Naive B cell (primary cell): ENCODE measurements at regions not wholly inside any gene's neighbourhood (a gene's known extent, or its start where the extent isn't known, plus 50 kb on each side); places are given as distances from the start of the nearest gene placed in this dataset.
"Not testable (repeated sequence)": the region's sequence is repeated elsewhere in the genome, so short reads cannot be mapped to it uniquely, and the experiment has no call there.

Experiments
- ATAC-seq, 2 donors: fragments of 150-1000 bp; cut with Tn5 transposase; 2 replicates each; pipeline ENCODE4 v1.10.0; 2021; ENCODE audit warnings: low read depth in 2 of 2, mild to moderate bottlenecking in 2 of 2, moderate library complexity in 2 of 2
- DNase-seq: peaks from one replicate; pipeline ENCODE4 v3.0.0; 2022
- H3K27ac Mint-ChIP-seq, 6 donors: one replicate each; pipeline ENCODE4 v1.8.0; 2020 to 2022; ENCODE audit warnings: mild to moderate bottlenecking in 6 of 6, mixed read lengths in 6 of 6, moderate library complexity in 5 of 6, inconsistent platforms in 2 of 6
- H3K27me3 Mint-ChIP-seq, 3 donors: one replicate each; pipeline ENCODE4 v1.8.0; 2021 to 2022; ENCODE audit warnings: mixed read lengths in 3 of 3, mild to moderate bottlenecking in 1 of 3
- H3K36me3 Mint-ChIP-seq, 2 donors: one replicate each; pipeline ENCODE4 v1.8.0; 2020 to 2022; ENCODE audit warnings: mixed read lengths in 2 of 2, inconsistent platforms in 1 of 2, mild to moderate bottlenecking in 1 of 2
- H3K4me1 Mint-ChIP-seq, 3 donors: one replicate each; pipeline ENCODE4 v1.8.0; 2020 to 2022; ENCODE audit warnings: mixed read lengths in 3 of 3, inconsistent platforms in 1 of 3, mild to moderate bottlenecking in 1 of 3, moderate library complexity in 1 of 3
- H3K4me3 Mint-ChIP-seq, 8 donors: one replicate each; pipeline ENCODE4 v1.8.0; 2020 to 2022; ENCODE audit warnings: mild to moderate bottlenecking in 8 of 8, mixed read lengths in 8 of 8, moderate library complexity in 8 of 8, inconsistent platforms in 2 of 8
- H3K9me3 Mint-ChIP-seq, 7 donors: one replicate each; pipeline ENCODE4 v1.8.0; 2020 to 2022; ENCODE audit warnings: mixed read lengths in 7 of 7, mild to moderate bottlenecking in 5 of 7, inconsistent platforms in 2 of 7, moderate library complexity in 1 of 7

DNA sequence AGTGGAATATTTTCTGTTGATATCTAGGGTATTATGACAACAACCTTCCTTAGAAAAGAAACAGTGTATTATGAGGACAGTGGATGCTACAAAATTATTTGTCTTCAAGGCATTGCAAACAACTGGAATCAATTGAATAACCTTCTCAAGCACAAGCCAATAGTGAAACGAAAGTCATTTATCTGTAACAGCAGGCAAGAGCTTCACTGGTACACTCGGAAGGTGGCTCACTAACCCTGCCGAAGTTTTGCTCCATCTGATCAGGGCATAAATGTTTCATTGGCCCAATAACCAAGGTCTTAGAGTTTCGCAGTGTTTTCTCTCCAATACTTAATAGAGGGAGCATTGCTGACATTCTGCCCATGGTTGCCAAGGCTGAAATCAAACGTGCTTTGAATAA is 5278.7 kb upstream of the TPTE start:
- not testable (repeated sequence) for H3K36me3 Mint-ChIP-seq, ATAC-seq, DNase-seq, H3K27me3 Mint-ChIP-seq, H3K4me3 Mint-ChIP-seq, H3K4me1 Mint-ChIP-seq, H3K27ac Mint-ChIP-seq
- peaks cover 22 to 65% (median 38%) of the 10 kb centered on the region in 7 donors for H3K9me3 Mint-ChIP-seq

DNA sequence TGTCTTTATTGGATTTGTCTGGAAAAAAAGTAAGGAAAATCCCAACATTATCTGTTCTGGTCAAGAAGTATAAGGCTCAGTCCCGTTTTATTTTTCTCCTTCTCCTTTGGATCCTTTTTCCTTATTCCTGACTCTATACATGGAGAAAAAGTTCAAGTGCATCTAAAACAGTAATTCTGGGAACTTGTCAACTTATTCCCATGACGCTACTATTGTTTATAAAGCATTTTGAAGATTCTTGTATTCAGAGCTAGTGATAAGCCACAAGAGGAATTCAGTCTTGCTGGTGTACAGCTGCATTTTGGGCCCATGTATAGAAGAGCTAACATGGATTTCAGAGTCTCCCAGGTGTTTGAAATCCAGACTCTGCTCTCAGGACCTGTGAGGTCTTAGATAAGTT is 5278.1 kb upstream of the TPTE start:
- not testable (repeated sequence) for H3K27ac Mint-ChIP-seq, DNase-seq, H3K4me3 Mint-ChIP-seq, ATAC-seq, H3K36me3 Mint-ChIP-seq, H3K4me1 Mint-ChIP-seq, H3K27me3 Mint-ChIP-seq
- H3K9me3 Mint-ChIP-seq = peaks cover 22 to 65% (median 38%) of the 10 kb centered on the region in 7 donors

DNA sequence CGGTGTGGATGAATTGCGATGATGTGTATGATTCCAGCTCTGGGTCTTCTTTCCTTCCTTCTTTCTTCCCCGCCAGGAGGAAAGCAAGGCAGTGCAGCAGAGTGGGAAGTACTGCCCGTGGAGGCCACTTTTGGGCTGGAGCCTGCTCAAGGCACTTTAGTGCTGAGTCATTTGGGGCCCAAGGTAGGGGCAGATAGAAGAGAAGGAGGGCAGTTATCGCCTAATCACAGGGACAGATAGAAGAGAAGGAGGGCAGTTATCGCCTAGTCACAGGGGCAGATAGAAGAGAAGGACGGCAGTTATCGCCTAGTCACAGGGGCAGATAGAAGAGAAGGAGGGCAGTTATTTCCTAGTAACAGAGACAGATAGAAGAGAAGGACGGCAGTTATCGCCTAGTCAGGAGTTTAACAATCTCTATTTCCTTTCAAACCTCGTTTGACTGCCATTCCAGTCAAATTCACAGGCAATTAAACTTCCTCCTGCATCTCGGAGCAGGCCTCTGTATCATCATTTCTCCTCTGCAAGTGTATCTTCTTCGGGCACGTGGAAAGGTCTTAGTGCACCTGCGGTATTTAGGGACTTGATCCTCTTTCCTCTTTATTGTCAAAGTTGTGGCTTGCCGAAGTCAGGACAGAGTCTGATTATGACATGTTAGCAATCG is 5277.5 kb upstream of the TPTE start:
- ATAC-seq, H3K27ac Mint-ChIP-seq, H3K4me1 Mint-ChIP-seq, H3K27me3 Mint-ChIP-seq, H3K36me3 Mint-ChIP-seq, DNase-seq, H3K4me3 Mint-ChIP-seq: not testable (repeated sequence)
- peaks cover 22 to 65% (median 39%) of the 10 kb centered on the region in 7 donors for H3K9me3 Mint-ChIP-seq

DNA sequence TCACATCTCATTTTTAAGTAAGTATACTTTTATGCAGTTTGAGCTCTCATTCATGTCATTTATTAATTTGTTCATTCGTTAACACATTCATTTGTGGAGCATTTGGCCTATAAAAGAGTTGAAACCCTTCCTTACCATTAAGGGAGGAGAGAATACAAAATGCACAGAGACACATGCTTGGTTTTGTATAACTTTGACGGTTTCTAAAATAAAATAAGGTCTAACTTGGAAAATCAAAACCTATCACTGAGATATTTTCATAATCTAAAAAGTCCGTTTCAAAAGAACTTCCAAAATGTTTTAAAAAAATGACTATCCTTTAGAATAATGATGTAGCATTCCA is 5277.0 kb upstream of the TPTE start:
- H3K27me3 Mint-ChIP-seq, H3K27ac Mint-ChIP-seq, H3K4me1 Mint-ChIP-seq, H3K4me3 Mint-ChIP-seq, DNase-seq, ATAC-seq, H3K36me3 Mint-ChIP-seq: not testable (repeated sequence)
- H3K9me3 Mint-ChIP-seq = peaks cover 20 to 62% (median 43%) of the 10 kb centered on the region in 7 donors

DNA sequence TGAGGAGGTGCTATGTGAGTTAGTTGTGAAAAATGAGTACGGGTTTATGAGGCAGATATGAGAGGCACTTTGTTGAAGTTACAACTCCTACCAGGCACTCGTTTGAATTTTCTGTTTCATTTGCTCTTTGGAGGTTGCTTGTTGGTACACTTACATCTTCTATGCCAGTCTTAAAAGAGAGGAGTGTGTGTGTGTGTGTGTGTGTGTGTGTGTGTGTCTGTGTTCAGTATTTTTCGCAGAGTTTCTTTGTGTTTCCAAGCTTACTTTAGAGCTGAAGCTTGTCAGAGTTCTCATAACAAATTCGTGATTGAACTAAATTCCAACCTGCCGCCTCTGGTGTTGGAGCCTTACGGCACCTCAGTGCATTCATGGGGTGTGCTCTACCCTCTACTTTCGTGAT is 5276.4 kb upstream of the TPTE start:
- not testable (repeated sequence) for H3K4me3 Mint-ChIP-seq, H3K4me1 Mint-ChIP-seq, H3K27me3 Mint-ChIP-seq, DNase-seq, H3K27ac Mint-ChIP-seq, H3K36me3 Mint-ChIP-seq, ATAC-seq
- peaks cover 18 to 57% (median 43%) of the 10 kb centered on the region in 7 donors for H3K9me3 Mint-ChIP-seq

DNA sequence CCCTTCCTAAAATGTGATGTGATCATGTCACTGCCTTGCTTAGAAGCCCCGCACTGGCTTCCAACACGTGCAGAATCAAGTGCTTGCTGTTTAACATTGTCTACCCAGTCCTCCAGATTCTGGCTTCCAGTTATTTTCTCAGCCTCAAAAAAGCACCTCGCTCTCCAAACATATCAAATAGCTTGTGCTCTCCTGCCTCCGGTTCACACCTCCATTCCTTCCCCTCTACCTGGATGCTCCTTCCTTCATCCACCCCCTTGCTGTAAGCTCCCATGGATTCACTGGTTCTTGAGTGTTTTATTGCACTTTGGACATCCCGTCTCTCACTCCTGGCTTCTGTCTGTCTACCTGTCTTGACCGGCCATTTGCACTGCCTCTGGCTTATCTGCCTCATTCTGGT is 5275.0 kb upstream of the TPTE start:
- DNase-seq, H3K4me3 Mint-ChIP-seq, H3K27me3 Mint-ChIP-seq, H3K36me3 Mint-ChIP-seq, H3K27ac Mint-ChIP-seq, H3K4me1 Mint-ChIP-seq, ATAC-seq: not testable (repeated sequence)
- H3K9me3 Mint-ChIP-seq = peaks cover 25 to 61% (median 51%) of the 10 kb centered on the region in 7 donors

DNA sequence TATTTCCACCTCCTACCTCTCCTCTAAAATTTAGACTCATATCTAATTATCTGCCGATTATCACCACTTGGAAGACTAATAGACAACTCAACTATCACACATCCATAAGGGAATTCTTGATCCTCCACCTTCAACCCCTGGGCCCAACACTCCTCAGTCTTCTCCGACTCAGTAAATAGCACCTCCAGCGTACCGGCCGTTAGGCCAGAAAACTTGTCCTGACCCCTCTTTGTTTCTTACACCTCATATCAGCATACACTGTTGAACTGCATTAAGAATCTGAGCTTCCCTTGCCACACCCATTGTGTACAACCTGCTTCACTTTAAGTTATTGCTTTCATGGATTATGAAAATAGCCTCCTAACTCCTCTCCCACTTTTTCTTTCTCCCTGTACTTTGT is 5274.0 kb upstream of the TPTE start:
- ATAC-seq, H3K27me3 Mint-ChIP-seq, H3K36me3 Mint-ChIP-seq, DNase-seq, H3K4me1 Mint-ChIP-seq, H3K4me3 Mint-ChIP-seq, H3K27ac Mint-ChIP-seq: not testable (repeated sequence)
- H3K9me3 Mint-ChIP-seq = peaks cover 28 to 62% (median 54%) of the 10 kb centered on the region in 7 donors

DNA sequence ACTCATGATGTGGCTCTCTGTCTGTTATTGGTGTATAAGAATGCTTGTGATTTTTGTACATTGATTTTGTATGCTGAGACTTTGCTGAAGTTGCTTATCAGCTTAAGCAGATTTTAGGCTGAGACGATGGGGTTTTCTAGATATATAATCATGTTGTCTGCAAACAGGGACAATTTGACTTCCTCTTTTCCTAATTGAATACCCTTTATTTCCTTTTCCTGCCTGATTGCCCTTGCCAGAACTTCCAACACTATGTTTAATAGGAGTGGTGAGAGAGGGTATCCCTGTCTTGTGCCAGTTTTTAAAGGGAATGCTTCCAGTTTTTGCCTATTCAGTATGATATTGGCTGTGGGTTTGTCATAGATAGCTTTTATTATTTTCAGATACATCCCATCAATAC is 5271.3 kb upstream of the TPTE start:
- not testable (repeated sequence) for DNase-seq, ATAC-seq, H3K27me3 Mint-ChIP-seq, H3K4me1 Mint-ChIP-seq, H3K36me3 Mint-ChIP-seq, H3K4me3 Mint-ChIP-seq, H3K27ac Mint-ChIP-seq
- peaks cover 23 to 58% (median 44%) of the 10 kb centered on the region in 7 donors for H3K9me3 Mint-ChIP-seq

DNA sequence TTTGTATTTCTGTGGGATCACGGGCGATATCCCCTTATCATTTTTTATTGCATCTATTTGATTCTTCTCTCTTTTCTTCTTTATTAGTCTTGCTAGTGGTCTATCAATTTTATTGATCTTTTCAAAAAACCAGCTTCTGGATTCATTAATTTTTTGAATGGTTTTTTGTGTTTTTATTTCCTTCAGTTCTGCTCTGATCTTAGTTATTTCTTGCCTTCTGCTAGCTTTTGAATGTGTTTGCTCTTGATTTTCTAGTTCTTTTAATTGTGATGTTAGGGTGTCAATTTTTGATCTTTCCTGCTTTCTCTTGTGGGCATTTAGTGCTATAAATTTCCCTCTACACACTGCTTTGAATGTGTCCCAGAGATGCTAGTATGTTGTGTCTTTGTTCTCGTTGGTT is 5270.2 kb upstream of the TPTE start:
- not testable (repeated sequence) for H3K27ac Mint-ChIP-seq, H3K36me3 Mint-ChIP-seq
- peaks cover 21 to 56% (median 42%) of the 10 kb centered on the region in 7 donors for H3K9me3 Mint-ChIP-seq

DNA sequence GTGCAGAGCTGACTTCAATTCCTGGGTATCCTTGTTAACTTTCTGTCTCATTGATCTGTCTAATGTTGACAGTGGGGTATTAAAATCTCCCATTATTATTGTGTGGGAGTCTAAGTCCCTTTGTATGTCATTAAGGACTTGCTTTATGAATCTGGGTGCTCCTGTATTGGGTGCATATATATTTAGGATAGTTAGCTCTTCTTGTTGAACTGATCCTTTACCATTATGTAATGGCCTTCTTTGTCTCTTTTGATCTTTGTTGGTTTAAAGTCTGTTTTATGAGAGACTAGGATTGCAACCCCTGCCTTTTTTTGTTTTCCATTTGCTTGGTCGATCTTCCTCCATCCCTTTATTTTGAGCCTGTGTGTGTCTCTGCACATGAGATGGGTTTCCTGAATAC is 5269.5 kb upstream of the TPTE start:
- H3K27me3 Mint-ChIP-seq, H3K36me3 Mint-ChIP-seq, H3K4me3 Mint-ChIP-seq, ATAC-seq, H3K4me1 Mint-ChIP-seq, DNase-seq, H3K27ac Mint-ChIP-seq: not testable (repeated sequence)
- H3K9me3 Mint-ChIP-seq = peaks cover 15 to 50% (median 37%) of the 10 kb centered on the region in 7 donors

More for the DNA sequence above, 5270.2 kb upstream of the TPTE start:
- DNase-seq, ATAC-seq, H3K4me3 Mint-ChIP-seq, H3K27me3 Mint-ChIP-seq, H3K4me1 Mint-ChIP-seq: not testable (repeated sequence)
